OCI-LY7 (cell line): ENCODE measurements at regions not wholly inside any gene's neighbourhood (a gene's known extent, or its start where the extent isn't known, plus 50 kb on each side); places are given as distances from the start of the nearest gene placed in this dataset.

ENCODE experiments used
- BruUV-seq: library from RNA; stranded (reverse); fragments of 400-500 nt; replicated peaks from 2 replicates; lab custom pipeline; 2021; lab: Mats Ljungman, UMichigan
- CTCF ChIA-PET: fragments of 300-600 bp; sonication (Branson Sonifier 250); formaldehyde crosslinking; loops from one replicate; lab custom pipeline; 2022; ENCODE audit warnings: antibody characterized with exemption; ENCODE audit not compliant: unreplicated experiment; lab: Charles Lee
- POLR2A ChIA-PET: fragments of 300-600 bp; sonication (Branson Sonifier 250); formaldehyde crosslinking; loops from one replicate; lab custom pipeline; 2022; ENCODE audit warnings: antibody characterized with exemption; lab: Charles Lee
- DNase-seq: peaks from one replicate; pipeline ENCODE4 v3.0.0-alpha.2; 2015; ENCODE audit warnings: low spot score
- H2AFZ ChIP-seq: fragments of 200-600 bp; sonication (generic), shearing (Covaris generic); 2 replicates; pipeline ENCODE4 v1.6.1; 2014; ENCODE audit warnings: mild to moderate bottlenecking, antibody characterized with exemption, low read length, moderate library complexity
- H3K27ac ChIP-seq: fragments of 200-600 bp; sonication (generic); 2 replicates; pipeline ENCODE4 v1.5.1; 2014; ENCODE audit warnings: mixed run types, low read depth, mild to moderate bottlenecking, moderate library complexity, low read length, inconsistent platforms; ENCODE audit not compliant: poor library complexity, severe bottlenecking
- H3K36me3 ChIP-seq: fragments of 200-600 bp; sonication (generic); 2 replicates; pipeline ENCODE4 v1.6.1; 2014; ENCODE audit warnings: mild to moderate bottlenecking, antibody characterized with exemption, low read length, moderate library complexity, mixed read lengths; ENCODE audit not compliant: insufficient read depth
- H3K4me1 ChIP-seq: fragments of 200-600 bp; sonication (generic); 2 replicates; pipeline ENCODE4 v1.5.1; 2014; ENCODE audit warnings: mild to moderate bottlenecking, low read length; ENCODE audit not compliant: insufficient read depth, poor library complexity, severe bottlenecking
- H3K4me2 ChIP-seq: fragments of 200-600 bp; sonication (generic); 2 replicates; pipeline ENCODE4 v1.6.1; 2014; ENCODE audit warnings: mild to moderate bottlenecking, low read length
- H3K4me3 ChIP-seq: fragments of 200-600 bp; sonication (generic); 2 replicates; pipeline ENCODE4 v1.5.1; 2014; ENCODE audit warnings: mild to moderate bottlenecking, low read depth, low read length; ENCODE audit not compliant: poor library complexity, severe bottlenecking
- H3K79me2 ChIP-seq: fragments of 200-600 bp; sonication (generic); 2 replicates; pipeline ENCODE4 v1.6.1; 2016; ENCODE audit warnings: low read depth, mild to moderate bottlenecking, low read length, moderate library complexity, mixed read lengths; ENCODE audit not compliant: insufficient read depth
- H3K9me2 ChIP-seq: fragments of 200-600 bp; sonication (generic); 2 replicates; pipeline ENCODE4 v1.6.1; 2016; ENCODE audit warnings: mild to moderate bottlenecking, low read length, mixed read lengths; ENCODE audit not compliant: insufficient read depth
- H3K9me3 ChIP-seq: fragments of 200-600 bp; sonication (generic); 2 replicates; pipeline ENCODE4 v1.6.1; 2014; ENCODE audit warnings: mild to moderate bottlenecking, mixed run types, low read length, mixed read lengths
- H4K20me1 ChIP-seq: fragments of 200-600 bp; sonication (generic); 2 replicates; pipeline ENCODE4 v1.6.1; 2014; ENCODE audit warnings: mild to moderate bottlenecking, antibody characterized with exemption, low read length, moderate library complexity, mixed read lengths; ENCODE audit not compliant: insufficient read depth
- EZH2phosphoT487 ChIP-seq: fragments of 200-600 bp; sonication (generic); IDR thresholded peaks from 2 replicates; pipeline ENCODE4 v1.6.1; 2018; ENCODE audit warnings: low read depth, borderline replicate concordance, mild to moderate bottlenecking, mixed run types, antibody characterized with exemption, low read length, moderate library complexity, mixed read lengths
- intact Hi-C: fragments of 100-400 bp; cut with micrococcal nuclease; formaldehyde crosslinking; loops from one replicate; pipeline ENCODE4 v1.10.0; 2022; ENCODE audit not compliant: unreplicated experiment
- TF ChIP-seq, protein P1 (sequence below): fragments of 200-600 bp; sonication (generic); conservative IDR thresholded peaks from 2 replicates; pipeline ENCODE4 v1.5.1; 2014; ENCODE audit warnings: mild to moderate bottlenecking, antibody characterized with exemption, low read length, moderate library complexity, mixed read lengths

DNA sequence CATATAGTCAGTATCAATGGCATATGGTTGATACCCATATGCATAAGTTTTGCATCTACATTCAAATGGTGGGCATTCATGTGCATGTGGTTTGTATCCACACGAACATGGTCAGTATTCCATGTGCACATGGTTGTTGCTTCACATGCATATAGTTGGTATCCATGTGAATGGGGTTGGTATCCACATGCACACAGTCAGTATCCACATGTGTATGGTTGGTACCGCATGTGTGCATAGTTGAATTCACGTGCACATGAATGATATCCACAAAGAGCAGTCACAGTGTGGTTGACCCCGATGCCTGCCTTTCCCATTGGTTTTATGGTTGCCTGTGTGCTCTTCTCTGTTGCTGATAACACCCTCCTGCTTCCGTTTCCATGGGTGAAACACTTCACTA lies 427.9 kb downstream of the STIM2 start:
- intact Hi-C loops, result no loop called here
- DNase-seq, result no peak
- H3K9me2 ChIP-seq, result no peaks in the 10 kb centered on the region
- H3K4me2 ChIP-seq, result no peak overlapping the region
- H3K4me3 ChIP-seq, result no peak overlapping the region
- no peak overlapping the region for H3K27ac ChIP-seq
- ChIA-PET POLR2A (interaction anchor here (0.6 kb wide), 1 partner anchor 751 kb away, joined by 3 read pairs; no protein-coding TSS in a partner anchor), CTCF (no interaction called here)
- no peaks in the 10 kb centered on the region for H4K20me1 ChIP-seq
- no peaks in the 10 kb centered on the region for H3K36me3 ChIP-seq
- H3K79me2 ChIP-seq, result no peaks in the 10 kb centered on the region
- H3K4me1 ChIP-seq, result no peaks in the 10 kb centered on the region
- TF ChIP-seq, protein P1, sequence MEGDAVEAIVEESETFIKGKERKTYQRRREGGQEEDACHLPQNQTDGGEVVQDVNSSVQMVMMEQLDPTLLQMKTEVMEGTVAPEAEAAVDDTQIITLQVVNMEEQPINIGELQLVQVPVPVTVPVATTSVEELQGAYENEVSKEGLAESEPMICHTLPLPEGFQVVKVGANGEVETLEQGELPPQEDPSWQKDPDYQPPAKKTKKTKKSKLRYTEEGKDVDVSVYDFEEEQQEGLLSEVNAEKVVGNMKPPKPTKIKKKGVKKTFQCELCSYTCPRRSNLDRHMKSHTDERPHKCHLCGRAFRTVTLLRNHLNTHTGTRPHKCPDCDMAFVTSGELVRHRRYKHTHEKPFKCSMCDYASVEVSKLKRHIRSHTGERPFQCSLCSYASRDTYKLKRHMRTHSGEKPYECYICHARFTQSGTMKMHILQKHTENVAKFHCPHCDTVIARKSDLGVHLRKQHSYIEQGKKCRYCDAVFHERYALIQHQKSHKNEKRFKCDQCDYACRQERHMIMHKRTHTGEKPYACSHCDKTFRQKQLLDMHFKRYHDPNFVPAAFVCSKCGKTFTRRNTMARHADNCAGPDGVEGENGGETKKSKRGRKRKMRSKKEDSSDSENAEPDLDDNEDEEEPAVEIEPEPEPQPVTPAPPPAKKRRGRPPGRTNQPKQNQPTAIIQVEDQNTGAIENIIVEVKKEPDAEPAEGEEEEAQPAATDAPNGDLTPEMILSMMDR, result no peak
- no peak for TF ChIP-seq EZH2phosphoT487
- BruUV-seq, result no TSS peak
- H3K9me3 ChIP-seq, result no peaks in the 10 kb centered on the region
- H2AFZ ChIP-seq, result no peak overlapping the region

GRCh38 chr4:27289704-27290103 lies 429.1 kb downstream of the STIM2 start:
- Histone ChIP-seq H3K79me2 (no peaks in the 10 kb centered on the region), H2AFZ (no peak overlapping the region), H3K9me3 (no peaks in the 10 kb centered on the region), H3K4me2 (no peak overlapping the region), H3K9me2 (no peaks in the 10 kb centered on the region), H3K27ac (no peak overlapping the region), H3K4me3 (no peak overlapping the region), H3K4me1 (no peaks in the 10 kb centered on the region), H3K36me3 (no peaks in the 10 kb centered on the region), H4K20me1 (no peaks in the 10 kb centered on the region)
- ChIA-PET POLR2A (interaction anchor here (1.1 to 1.5 kb wide), 2 partner anchors 12 to 37 kb away, joined by 3 to 4 read pairs; no protein-coding TSS in a partner anchor), CTCF (no interaction called here)
- BruUV-seq, result no TSS peak
- intact Hi-C loops, result no loop called here
- DNase-seq, result no peak
- TF ChIP-seq, protein P1, result no peak
- no peak for TF ChIP-seq EZH2phosphoT487

DNA sequence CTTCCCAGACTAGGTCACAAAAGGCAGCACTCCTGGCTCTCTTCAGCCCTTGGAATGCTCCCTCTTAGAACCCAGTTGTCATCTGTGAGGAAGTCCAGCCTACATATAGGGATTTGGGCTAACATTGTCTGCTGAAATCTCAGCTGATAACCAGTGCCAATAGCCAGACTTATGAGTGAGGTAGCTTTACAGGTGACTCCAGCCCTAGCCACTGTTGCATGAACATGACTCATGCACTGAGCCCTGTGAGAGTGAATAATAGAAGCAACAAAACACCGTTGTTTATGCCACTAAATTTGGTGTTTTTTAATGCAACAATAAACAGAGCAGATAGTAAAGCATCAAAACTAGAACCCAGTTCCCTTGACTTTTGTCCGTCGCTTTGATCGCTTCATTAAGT lies 433.2 kb downstream of the STIM2 start:
- H3K9me3 ChIP-seq, result no peaks in the 10 kb centered on the region
- ChIA-PET POLR2A (interaction anchor here (0.7 kb wide), 1 partner anchor 1876 kb away, joined by 3 read pairs; no protein-coding TSS in a partner anchor), CTCF (no interaction called here)
- no TSS peak for BruUV-seq
- no peaks in the 10 kb centered on the region for H3K4me1 ChIP-seq
- no peaks in the 10 kb centered on the region for H3K79me2 ChIP-seq
- no peak overlapping the region for H2AFZ ChIP-seq
- no peak overlapping the region for H3K27ac ChIP-seq
- H3K4me3 ChIP-seq, result no peak overlapping the region
- no peaks in the 10 kb centered on the region for H3K36me3 ChIP-seq
- no peak for DNase-seq
- intact Hi-C loops, result no loop called here
- H3K9me2 ChIP-seq, result no peaks in the 10 kb centered on the region
- H4K20me1 ChIP-seq, result no peaks in the 10 kb centered on the region
- no peak for TF ChIP-seq EZH2phosphoT487
- TF ChIP-seq, protein P1, result no peak
- H3K4me2 ChIP-seq, result no peak overlapping the region
